SIG-M5 (cell line): ENCODE measurements at regions not wholly inside any gene's neighbourhood (a gene's known extent, or its start where the extent isn't known, plus 50 kb on each side); places are given as distances from the start of the nearest gene placed in this dataset.

Experiments
- DNase-seq: peaks from one replicate; lab custom pipeline; 2025; lab: John Stamatoyannopoulos, UW

- no peak for DNase-seq
These were observed 96.4 kb upstream of the MYCBP2 start for GRCh38 chr13:77423296-77423695.

- DNase-seq, result no peak
These were observed 95.8 kb upstream of the MYCBP2 start for GRCh38 chr13:77422724-77423123.

GRCh38 chr13:77417897-77418296, 91.0 kb upstream of the MYCBP2 start:
- DNase-seq, result no peak

- no peak for DNase-seq
These were observed 89.8 kb upstream of the MYCBP2 start for GRCh38 chr13:77416666-77417212.

DNA sequence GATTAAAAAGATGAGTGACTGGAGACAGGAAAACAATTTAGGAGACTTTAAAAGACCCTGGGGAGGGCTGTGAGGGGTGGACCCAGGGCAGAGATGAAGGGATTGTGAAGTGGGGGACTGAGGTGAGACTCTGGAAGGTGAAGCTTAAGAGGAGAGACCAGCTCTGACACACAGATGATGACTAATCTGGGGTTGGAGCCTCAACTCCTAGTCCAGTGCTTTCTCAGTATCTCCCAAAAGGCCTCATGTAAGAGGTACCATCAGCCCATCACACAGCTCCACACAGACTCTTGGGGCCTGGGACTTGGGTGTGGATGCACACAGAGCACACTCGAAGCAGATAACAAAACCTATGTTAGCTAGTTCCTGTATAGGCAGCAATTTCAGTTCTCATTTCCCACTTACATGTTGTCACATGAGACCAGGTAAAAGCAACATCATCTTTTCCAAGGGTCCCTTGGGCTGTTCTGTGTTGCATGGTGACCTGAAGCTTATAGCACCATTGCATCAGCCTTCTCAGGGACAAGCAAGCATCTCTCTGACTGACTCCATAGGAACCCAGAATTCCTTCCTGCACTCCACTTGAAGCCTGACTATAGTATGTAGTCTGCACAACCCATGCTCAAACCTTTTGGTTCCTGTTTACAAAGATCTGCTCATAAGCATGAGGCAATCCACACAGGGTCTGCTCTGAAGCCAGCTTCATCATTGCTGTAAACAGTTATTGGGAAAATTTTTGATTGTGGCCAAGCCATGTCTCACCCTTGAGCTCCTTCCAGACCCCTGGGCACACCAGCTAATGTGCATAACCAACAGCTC, 88.6 kb upstream of the MYCBP2 start:
- DNase-seq, result no peak

- DNase-seq, result no peak
These were observed 86.0 kb upstream of the MYCBP2 start for GRCh38 chr13:77412860-77413259.

DNA sequence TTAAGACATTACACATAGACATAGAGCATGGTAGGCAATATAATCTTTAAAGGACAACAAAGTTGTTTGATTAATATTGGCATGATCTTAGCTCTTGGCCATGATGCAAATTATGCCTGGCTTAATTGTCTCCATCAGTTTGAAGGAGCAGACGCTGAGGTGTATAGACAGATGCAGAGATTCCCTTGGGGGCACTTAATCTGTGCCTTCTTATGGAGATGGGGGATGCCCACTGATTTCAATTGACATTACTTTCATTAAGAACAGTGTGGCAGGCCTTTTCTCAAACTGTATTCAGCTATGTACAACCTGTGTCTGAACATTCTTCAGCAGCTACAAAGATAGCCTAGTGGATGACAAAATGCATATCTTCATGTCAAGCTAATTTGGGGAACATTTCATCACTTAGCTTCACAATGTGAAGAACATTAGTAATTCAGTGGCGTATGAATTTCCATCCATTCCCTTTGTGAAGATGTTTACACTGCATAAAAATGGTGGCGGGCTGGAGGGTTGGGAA, 85.3 kb upstream of the MYCBP2 start:
- DNase-seq, result no peak

- no peak for DNase-seq
These were observed 82.5 kb upstream of the MYCBP2 start for GRCh38 chr13:77409412-77409811.

GRCh38 chr13:77406644-77407440, 79.9 kb upstream of the MYCBP2 start:
- DNase-seq, result no peak

GRCh38 chr13:77398825-77399620, 72.1 kb upstream of the MYCBP2 start:
- DNase-seq, result no peak

DNA sequence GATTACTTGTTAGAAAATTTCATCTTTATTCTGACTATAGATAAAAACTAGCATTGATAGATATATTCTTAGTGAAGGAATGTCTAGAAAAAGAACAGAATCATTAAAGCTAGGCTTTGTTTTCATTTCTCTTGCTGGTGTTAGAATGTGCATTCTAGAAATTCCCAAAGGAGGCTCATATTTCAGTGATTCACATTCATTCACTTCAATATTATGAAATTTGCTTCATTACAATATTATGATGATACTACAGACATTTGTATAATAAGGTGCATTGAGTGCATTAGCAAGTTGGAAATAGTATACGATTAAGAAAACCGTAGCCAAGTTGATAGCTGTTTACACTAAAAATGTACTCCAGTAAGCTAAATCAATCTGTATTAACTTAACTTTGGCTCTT, 70.7 kb upstream of the MYCBP2 start:
- no peak for DNase-seq

GRCh38 chr13:77391475-77391874, 64.6 kb upstream of the MYCBP2 start:
- no peak for DNase-seq

- no peak for DNase-seq
These were observed 63.5 kb upstream of the MYCBP2 start for GRCh38 chr13:77390391-77390790.

GRCh38 chr13:77389625-77390000, 62.7 kb upstream of the MYCBP2 start:
- DNase-seq, result no peak

GRCh38 chr13:77388944-77389624, 62.2 kb upstream of the MYCBP2 start:
- no peak for DNase-seq

- DNase-seq, result no peak
These were observed 60.8 kb upstream of the MYCBP2 start for GRCh38 chr13:77387607-77388200.

DNA sequence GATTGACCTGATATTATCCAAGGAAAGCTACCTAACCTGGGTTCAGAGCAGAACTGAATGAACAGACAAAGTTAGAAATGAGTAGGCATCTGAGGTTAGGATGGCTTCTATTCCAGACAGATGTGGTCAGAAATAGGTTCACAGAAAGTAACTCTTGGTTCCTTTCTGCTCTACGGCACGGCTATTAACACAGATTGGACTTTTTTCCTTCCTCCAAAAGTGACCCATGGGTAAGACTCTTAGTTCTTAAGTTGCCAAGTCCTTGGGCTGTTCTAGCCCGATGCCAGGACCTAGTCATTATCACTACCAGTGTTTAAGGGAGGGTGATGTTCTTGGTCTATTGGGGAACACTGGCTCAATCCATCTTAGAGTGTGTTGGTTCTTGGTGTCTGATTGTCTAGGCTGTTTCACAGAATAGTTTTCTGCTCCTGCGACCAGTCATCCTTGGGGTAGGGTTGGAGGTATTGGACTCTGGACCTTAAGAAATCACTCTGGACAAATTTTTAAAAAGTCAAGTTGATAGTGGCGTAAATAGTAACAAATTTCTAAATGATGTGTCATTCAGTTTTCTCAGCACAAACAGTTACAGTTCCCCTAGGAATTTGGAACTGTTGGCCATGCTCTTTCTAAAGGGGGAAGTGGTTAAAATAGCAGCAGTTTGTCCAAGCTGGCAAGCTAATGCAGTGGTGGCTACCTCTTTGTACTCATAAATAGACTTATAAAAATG, 60.1 kb upstream of the MYCBP2 start:
- peak; percentile 45 for DNase-seq

GRCh38 chr13:77386046-77386445, 59.2 kb upstream of the MYCBP2 start:
- no peak for DNase-seq

DNA sequence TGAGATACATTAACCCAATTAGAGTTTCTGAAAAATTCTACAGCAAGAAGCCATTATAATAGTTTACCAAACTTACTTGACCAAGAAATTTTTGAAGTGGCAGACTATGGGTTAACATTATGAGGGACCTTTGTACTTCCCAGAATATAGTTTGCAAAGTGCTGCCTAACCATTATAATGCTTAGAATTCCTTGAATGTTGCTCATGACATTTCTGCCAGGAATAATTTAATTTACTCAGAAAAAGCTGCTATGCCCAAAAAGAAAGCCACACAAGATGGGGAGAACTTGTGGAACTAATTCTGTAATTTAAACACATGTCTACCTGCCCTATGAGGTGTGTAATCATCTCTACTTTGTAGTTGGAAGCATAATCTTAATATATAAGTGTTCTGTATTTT, 58.1 kb upstream of the MYCBP2 start:
- DNase-seq, result no peak

DNA sequence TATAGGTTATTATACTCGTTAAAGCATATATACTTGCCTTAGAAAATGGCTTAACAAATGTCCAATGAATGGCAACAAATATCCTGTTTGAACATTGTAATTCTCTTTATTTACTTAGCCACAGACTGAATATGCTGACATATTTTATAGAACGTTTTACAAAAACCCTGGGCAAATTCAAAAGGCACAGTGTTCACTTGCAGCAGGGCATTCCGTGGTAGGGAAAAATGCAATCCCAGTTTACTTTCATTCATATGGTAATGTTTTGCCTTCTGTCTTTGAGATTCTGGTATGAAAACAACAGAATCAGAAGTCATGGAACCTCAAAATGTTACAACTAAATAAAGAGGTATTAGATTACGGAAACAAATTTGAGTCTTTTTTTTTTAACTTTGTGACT, 56.2 kb upstream of the MYCBP2 start:
- no peak for DNase-seq
